IMR-90 (cell line): ENCODE measurements at regions not wholly inside any gene's neighbourhood (a gene's known extent, or its start where the extent isn't known, plus 50 kb on each side); places are given as distances from the start of the nearest gene placed in this dataset.

ENCODE experiments used
- BHLHE40 ChIP-seq: fragments of 150-350 bp; IDR thresholded peaks from 2 replicates; pipeline ENCODE4 v1.6.1; 2016; ENCODE audit warnings: mild to moderate bottlenecking, low read depth, low read length
- CEBPB ChIP-seq: IDR thresholded peaks from 2 replicates; pipeline ENCODE4 v1.6.1; 2012; ENCODE audit warnings: low read depth, low read length, improper control_type of control experiment
- CHD1 ChIP-seq: IDR thresholded peaks from 2 replicates; pipeline ENCODE4 v1.6.1; 2012; ENCODE audit warnings: low read depth, low read length, improper control_type of control experiment
- FOS ChIP-seq: fragments of 150-350 bp; IDR thresholded peaks from 2 replicates; pipeline ENCODE4 v1.6.1; 2016; ENCODE audit warnings: low read depth, low read length
- MXI1 ChIP-seq: IDR thresholded peaks from 2 replicates; pipeline ENCODE4 v1.6.1; 2012; ENCODE audit warnings: low read depth, mild to moderate bottlenecking, low read length, moderate library complexity, borderline replicate concordance
- POLR2A ChIP-seq: IDR thresholded peaks from 2 replicates; pipeline ENCODE4 v1.6.1; 2012; ENCODE audit warnings: mild to moderate bottlenecking, low read depth, low read length
- RCOR1 ChIP-seq: IDR thresholded peaks from 2 replicates; pipeline ENCODE4 v1.6.1; 2012; ENCODE audit warnings: mild to moderate bottlenecking, low read length, improper control_type of control experiment; ENCODE audit not compliant: insufficient replicate concordance
- RFX5 ChIP-seq: IDR thresholded peaks from 2 replicates; pipeline ENCODE4 v1.8.0; 2012; ENCODE audit warnings: low read depth, mild to moderate bottlenecking, low read length, moderate library complexity
- SMC3 ChIP-seq: fragments of 150-350 bp; IDR thresholded peaks from 2 replicates; pipeline ENCODE4 v1.6.1; 2016; ENCODE audit warnings: low read depth, mild to moderate bottlenecking, antibody characterized with exemption, low read length, moderate library complexity
- TF ChIP-seq, protein P1 (sequence below): conservative IDR thresholded peaks from 2 replicates; pipeline ENCODE4 v1.5.1; 2012; ENCODE audit warnings: mild to moderate bottlenecking, low read depth, low read length, improper control_type of control experiment
- TF ChIP-seq, protein P2 (sequence below): fragments of 150-350 bp; IDR thresholded peaks from 2 replicates; pipeline ENCODE4 v1.6.1; 2016; ENCODE audit warnings: low read depth, mild to moderate bottlenecking, low read length, moderate library complexity, borderline replicate concordance
- TF ChIP-seq, protein P3 (sequence below): fragments of 150-350 bp; IDR thresholded peaks from 2 replicates; pipeline ENCODE4 v1.6.1; 2017; ENCODE audit warnings: mild to moderate bottlenecking, antibody characterized with exemption, low read length, low read depth

DNA sequence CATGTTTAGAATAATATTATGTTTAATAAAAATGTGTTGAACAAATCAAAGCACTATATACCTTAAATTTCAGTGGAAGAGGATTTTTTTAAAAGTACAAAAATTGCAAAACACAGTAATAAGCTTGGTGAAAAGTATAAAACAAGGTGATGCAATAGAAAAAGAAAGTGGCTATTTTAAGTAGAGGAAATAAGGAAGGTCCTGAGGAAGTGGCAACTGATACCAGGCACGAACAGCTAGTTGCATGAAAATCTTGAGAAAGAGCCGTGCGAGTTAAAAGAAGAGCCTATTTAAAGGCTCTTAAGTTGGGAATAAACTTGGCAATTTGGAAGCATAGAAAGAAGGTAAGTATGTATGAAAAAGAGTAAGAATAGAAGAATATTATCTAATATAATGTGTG is 1679.3 kb downstream of the LRRC4C start:
- TF ChIP-seq, protein P1, sequence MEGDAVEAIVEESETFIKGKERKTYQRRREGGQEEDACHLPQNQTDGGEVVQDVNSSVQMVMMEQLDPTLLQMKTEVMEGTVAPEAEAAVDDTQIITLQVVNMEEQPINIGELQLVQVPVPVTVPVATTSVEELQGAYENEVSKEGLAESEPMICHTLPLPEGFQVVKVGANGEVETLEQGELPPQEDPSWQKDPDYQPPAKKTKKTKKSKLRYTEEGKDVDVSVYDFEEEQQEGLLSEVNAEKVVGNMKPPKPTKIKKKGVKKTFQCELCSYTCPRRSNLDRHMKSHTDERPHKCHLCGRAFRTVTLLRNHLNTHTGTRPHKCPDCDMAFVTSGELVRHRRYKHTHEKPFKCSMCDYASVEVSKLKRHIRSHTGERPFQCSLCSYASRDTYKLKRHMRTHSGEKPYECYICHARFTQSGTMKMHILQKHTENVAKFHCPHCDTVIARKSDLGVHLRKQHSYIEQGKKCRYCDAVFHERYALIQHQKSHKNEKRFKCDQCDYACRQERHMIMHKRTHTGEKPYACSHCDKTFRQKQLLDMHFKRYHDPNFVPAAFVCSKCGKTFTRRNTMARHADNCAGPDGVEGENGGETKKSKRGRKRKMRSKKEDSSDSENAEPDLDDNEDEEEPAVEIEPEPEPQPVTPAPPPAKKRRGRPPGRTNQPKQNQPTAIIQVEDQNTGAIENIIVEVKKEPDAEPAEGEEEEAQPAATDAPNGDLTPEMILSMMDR: no peak
- TF ChIP-seq RFX5 (no peak), POLR2A (no peak), BHLHE40 (no peak), MXI1 (no peak), CHD1 (no peak), FOS (no peak), RCOR1 (no peak), CEBPB (no peak), SMC3 (no peak)
- TF ChIP-seq, protein P2, sequence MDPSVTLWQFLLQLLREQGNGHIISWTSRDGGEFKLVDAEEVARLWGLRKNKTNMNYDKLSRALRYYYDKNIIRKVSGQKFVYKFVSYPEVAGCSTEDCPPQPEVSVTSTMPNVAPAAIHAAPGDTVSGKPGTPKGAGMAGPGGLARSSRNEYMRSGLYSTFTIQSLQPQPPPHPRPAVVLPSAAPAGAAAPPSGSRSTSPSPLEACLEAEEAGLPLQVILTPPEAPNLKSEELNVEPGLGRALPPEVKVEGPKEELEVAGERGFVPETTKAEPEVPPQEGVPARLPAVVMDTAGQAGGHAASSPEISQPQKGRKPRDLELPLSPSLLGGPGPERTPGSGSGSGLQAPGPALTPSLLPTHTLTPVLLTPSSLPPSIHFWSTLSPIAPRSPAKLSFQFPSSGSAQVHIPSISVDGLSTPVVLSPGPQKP: no peak
- TF ChIP-seq, protein P3, sequence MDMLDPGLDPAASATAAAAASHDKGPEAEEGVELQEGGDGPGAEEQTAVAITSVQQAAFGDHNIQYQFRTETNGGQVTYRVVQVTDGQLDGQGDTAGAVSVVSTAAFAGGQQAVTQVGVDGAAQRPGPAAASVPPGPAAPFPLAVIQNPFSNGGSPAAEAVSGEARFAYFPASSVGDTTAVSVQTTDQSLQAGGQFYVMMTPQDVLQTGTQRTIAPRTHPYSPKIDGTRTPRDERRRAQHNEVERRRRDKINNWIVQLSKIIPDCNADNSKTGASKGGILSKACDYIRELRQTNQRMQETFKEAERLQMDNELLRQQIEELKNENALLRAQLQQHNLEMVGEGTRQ: no peak
